Urinary bladder (tissue), 3 donors: ENCODE measurements at regions not wholly inside any gene's neighbourhood (a gene's known extent, or its start where the extent isn't known, plus 50 kb on each side); places are given as distances from the start of the nearest gene placed in this dataset.
"Not testable (repeated sequence)": the region's sequence is repeated elsewhere in the genome, so short reads cannot be mapped to it uniquely, and the experiment has no call there.

Experiments
- DNase-seq: peaks from one replicate; pipeline ENCODE4 v3.0.0-alpha.2; 2015; ENCODE audit errors: extremely low spot score
- H3K27ac ChIP-seq: one replicate; pipeline ENCODE4 v1.5.1; 2013; ENCODE audit warnings: low read depth, mild to moderate bottlenecking, moderate library complexity
- H3K36me3 ChIP-seq: one replicate; pipeline ENCODE4 v1.6.1; 2013; ENCODE audit warnings: mild to moderate bottlenecking, moderate library complexity; ENCODE audit not compliant: insufficient read depth
- H3K4me1 ChIP-seq: one replicate; pipeline ENCODE4 v1.6.1; 2013; ENCODE audit warnings: mild to moderate bottlenecking, moderate library complexity; ENCODE audit not compliant: insufficient read depth
- H3K4me3 ChIP-seq: one replicate; pipeline ENCODE4 v1.5.1; 2013; ENCODE audit warnings: low read depth, low read length
- WGBS: extraction: QIAGEN DNeasy Blood & Tissue Kit; methylation state at CpG from one replicate; pipeline ENCODE4 v1.1.7; 2013; 5-methylcytosine and 5-hydroxymethylcytosine counted together
- donor health status: healthy with polysubstance abuse.
- donor health status: healthy.

GRCh38 chr9:42371417-42371816 is 188.0 kb downstream of the SPATA31A6 start:
- not testable (repeated sequence) for H3K4me3 ChIP-seq, H3K27ac ChIP-seq, H3K4me1 ChIP-seq, DNase-seq, H3K36me3 ChIP-seq
- 86% methylated on average over 1 of the region's 1 CpG for WGBS

DNA sequence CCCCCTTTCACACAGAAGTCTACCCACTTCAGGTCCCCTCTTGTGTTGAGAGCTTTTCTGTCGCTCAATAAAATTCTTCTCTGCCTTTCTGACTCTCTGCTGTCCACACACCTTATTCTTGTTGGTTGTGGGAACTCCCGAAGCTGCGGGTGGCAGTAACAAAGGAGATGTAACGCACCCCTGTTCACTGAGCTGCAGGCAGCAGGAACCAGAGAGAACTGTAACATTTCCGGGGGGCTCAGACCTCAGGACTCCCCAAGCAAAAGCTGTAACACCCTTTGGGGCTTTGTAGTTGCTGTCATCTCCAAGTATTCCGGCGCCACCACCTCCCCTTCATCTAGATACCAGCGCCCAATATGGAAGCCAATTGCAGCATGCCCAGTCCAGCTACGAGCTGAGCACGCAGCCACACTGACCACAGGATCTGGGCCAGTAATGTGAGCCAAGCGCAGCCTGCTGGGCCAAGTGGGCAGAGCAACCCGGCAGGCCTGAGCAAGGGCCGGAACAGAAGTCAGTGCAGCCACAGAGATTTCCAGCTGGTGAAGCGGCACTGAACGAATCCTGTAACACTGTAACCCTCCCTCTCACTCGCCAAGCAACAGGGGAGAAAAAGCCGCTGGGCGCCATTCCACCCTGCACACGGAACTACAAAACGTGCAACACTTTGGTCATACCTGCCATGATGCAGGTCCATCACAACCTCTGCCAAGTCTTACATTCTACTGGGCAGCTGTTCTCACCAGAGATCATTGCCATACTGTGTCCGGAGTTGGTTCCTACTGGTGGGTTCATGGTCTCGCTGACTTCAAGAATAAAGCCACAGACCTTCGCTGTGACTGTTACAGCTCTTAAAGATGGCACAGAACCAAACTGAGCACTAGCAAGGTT is 194.3 kb downstream of the SPATA31A6 start:
- not testable (repeated sequence) for H3K36me3 ChIP-seq, H3K27ac ChIP-seq, DNase-seq, H3K4me3 ChIP-seq, H3K4me1 ChIP-seq
- 83% methylated on average over 23 of the region's 23 CpGs for WGBS

DNA sequence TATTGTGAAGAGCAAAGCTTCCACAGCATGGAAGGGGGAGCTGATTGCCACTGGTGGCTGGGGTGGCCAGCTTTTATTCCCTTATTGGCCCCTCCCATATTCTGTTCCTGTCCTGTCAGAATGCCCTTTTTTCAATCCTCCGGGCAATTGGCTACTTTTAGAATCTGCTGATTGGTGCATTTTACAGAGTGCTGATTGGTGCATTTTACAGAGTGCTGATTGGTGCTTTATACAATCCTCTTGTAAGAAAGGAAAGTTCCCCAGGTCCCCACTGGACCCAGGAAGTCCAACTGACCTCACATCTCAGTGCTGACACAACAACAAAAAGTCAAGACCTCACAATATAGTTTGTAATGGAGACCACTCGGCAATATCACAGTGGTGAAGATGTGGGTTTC is 195.0 kb downstream of the SPATA31A6 start:
- Histone ChIP-seq H3K4me1 (no peaks in the 10 kb centered on the region), H3K27ac (no peak overlapping the region), H3K36me3 (no peaks in the 10 kb centered on the region), H3K4me3 (no peak overlapping the region)
- 92% methylated on average over 2 of the region's 2 CpGs for WGBS
- no peak for DNase-seq

DNA sequence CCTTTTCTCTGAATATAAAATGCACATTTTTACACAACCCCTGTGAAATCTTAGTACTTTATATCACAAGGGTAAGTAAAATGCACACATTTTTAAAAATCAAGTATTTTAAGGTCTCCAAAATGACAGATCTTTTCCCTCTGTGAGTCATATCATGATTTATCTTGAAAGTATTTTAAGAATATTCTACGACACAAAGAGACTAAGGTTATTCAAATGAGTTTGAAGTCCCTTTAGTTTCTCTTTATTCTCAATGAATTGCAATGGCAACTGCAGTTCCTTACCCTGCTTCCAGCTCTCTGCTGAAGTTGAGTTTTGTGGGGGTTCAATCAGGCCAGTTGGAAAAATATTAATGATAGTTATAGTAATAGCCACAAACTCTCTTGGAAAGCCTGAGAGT is 196.1 kb downstream of the SPATA31A6 start:
- WGBS: 68% methylated on average over 1 of the region's 1 CpG
- not testable (repeated sequence) for H3K27ac ChIP-seq, DNase-seq

DNA sequence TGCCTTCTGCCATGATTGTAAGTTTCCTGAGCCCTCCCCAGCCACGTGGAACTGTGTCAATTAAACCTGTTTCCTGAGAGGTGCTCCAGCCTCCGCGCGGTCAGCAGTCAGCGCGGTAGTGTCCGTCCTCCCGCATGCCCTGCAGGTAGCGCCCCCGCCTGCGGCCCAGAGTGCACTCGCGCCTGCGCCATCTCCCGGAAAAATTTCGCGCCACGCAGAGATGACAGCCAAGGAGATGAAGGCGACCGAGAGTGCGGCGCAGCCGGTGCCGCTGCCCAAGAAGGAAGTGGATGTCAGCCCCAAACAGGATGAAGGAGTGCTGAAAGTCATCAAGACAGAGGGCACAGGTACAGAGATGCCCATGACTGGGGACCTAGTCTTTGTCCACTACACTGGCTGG is 201.1 kb downstream of the SPATA31A6 start:
- H3K27ac ChIP-seq, DNase-seq, H3K4me1 ChIP-seq, H3K4me3 ChIP-seq, H3K36me3 ChIP-seq: not testable (repeated sequence)
- 94% methylated on average over 24 of the region's 24 CpGs for WGBS

More for the DNA sequence above, 196.1 kb downstream of the SPATA31A6 start:
- H3K36me3 ChIP-seq, H3K4me3 ChIP-seq, H3K4me1 ChIP-seq: not testable (repeated sequence)

DNA sequence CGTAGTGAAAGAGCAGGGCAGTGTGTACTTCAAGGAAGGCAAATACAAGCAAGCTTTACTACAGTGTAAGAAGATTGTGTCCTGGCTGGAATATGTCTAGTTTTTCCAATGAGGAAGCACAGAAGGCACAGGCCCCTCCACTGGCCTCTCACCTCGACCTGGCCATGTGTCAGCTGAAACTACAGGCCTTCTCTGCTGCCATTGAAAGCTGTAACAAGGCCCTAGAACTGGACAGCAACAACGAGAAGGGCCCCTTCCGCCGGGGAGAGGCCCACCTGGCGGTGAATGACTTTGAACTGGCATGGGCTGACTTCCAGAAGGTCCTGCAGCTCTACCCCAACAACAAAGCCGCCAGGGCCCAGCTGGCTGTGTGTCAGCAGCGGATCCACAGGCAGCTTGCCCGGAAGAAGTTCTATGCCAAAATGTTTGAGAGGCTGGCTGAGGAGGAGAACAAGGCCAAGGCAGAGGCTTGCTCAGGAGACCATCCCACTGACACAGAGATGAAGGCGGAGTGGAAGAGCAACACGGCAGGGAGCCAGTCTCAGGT is 202.2 kb downstream of the SPATA31A6 start:
- not testable (repeated sequence) for H3K36me3 ChIP-seq, H3K4me3 ChIP-seq, H3K27ac ChIP-seq, H3K4me1 ChIP-seq, DNase-seq
- WGBS: 69% methylated on average over 9 of the region's 11 CpGs

DNA sequence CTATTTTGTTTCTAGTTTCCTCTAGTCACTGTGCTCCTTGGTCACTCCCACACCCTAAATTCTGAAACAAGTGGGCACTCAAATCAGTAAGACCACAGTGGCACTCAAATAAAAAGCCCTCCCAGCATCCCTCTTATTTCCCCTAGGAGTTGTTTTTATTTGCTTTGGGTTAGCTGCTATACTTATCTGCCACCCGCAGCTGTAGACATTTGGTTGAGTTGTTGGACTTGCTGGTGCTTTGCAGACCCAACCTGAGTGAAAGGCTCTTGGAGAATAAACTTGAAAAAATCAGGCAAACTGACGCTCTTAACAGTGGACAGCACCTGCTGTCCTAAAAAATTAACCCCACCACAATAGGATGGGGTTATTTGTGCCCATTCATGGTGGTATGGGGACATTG is 203.0 kb downstream of the SPATA31A6 start:
- H3K36me3 ChIP-seq: no peaks in the 10 kb centered on the region
- no peak overlapping the region for H3K4me3 ChIP-seq
- H3K4me1 ChIP-seq: no peaks in the 10 kb centered on the region
- DNase-seq: no peak
- WGBS: 66% methylated on average over 2 of the region's 2 CpGs
- no peak overlapping the region for H3K27ac ChIP-seq

GRCh38 chr9:42388146-42388690 is 204.8 kb downstream of the SPATA31A6 start:
- Histone ChIP-seq H3K36me3 (no peaks in the 10 kb centered on the region), H3K4me1 (no peaks in the 10 kb centered on the region), H3K4me3 (no peak overlapping the region), H3K27ac (no peak overlapping the region)
- DNase-seq: no peak
- 72% methylated on average over 3 of the region's 3 CpGs for WGBS

- 83% methylated on average over 6 of the region's 6 CpGs for WGBS
- no peaks in the 10 kb centered on the region for H3K4me1 ChIP-seq
- no peak for DNase-seq
- no peak overlapping the region for H3K4me3 ChIP-seq
- H3K27ac ChIP-seq: no peak overlapping the region
- no peaks in the 10 kb centered on the region for H3K36me3 ChIP-seq
These were observed 205.4 kb downstream of the SPATA31A6 start for GRCh38 chr9:42388846-42389245.

- not testable (repeated sequence) for H3K4me3 ChIP-seq, H3K36me3 ChIP-seq, H3K4me1 ChIP-seq, H3K27ac ChIP-seq, DNase-seq
- WGBS: 90% methylated on average over 4 of the region's 5 CpGs
These were observed 209.5 kb downstream of the SPATA31A6 start for GRCh38 chr9:42392773-42393455.

- WGBS: 90% methylated on average over 2 of the region's 2 CpGs
- no peak for DNase-seq
- H3K27ac ChIP-seq: no peak overlapping the region
- H3K4me3 ChIP-seq: no peak overlapping the region
- no peaks in the 10 kb centered on the region for H3K4me1 ChIP-seq
- no peaks in the 10 kb centered on the region for H3K36me3 ChIP-seq
These were observed 212.9 kb downstream of the SPATA31A6 start for GRCh38 chr9:42396318-42396717.

DNA sequence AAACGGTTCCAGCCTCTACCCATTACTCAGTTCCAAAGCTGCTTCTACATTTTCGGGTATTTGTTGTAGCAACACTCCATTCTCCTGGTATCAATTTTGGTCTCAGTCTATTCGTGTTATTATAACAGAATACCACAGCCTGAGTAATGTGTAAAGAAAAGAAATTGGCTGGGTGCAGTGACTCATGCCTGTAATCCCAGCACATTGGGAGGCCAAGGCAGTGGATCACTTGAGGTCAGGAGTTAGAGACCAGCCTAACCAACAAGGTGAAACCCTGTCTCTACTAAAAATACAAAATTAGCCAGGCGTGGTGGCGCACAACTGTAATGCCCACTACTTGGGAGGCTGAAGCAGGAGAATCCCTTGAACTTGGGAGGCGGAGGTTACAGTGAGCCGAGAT is 213.9 kb downstream of the SPATA31A6 start:
- not testable (repeated sequence) for H3K27ac ChIP-seq, H3K4me3 ChIP-seq, H3K36me3 ChIP-seq, H3K4me1 ChIP-seq, DNase-seq
- 77% methylated on average over 7 of the region's 7 CpGs for WGBS

GRCh38 chr9:42402919-42403318 is 219.5 kb downstream of the SPATA31A6 start:
- DNase-seq, H3K4me1 ChIP-seq, H3K27ac ChIP-seq, H3K4me3 ChIP-seq, H3K36me3 ChIP-seq: not testable (repeated sequence)
- WGBS: 66% methylated on average over 2 of the region's 2 CpGs

DNA sequence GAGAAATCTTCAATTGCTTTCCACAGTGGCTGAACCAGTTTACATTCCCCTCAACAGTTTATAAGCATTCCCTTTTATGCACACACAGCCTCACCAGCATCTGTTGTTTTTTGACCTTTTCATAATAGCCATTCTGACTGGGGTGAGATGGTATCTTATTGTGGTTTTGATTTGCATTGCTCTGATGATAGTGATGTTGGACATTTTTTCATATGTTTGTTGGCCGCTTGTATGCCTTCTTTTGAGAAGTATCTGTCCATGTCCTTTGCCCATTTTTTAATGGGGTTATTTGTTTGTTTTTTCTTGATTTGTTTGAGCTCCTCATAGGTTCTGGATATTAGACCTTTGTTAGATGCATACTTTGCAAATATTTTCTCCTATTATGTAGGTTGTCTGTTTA is 226.1 kb downstream of the SPATA31A6 start:
- not testable (repeated sequence) for H3K27ac ChIP-seq, DNase-seq, H3K4me3 ChIP-seq, H3K36me3 ChIP-seq, H3K4me1 ChIP-seq
- WGBS: 76% methylated on average over 1 of the region's 1 CpG
